A673 (cell line): ENCODE measurements at regions not wholly inside any gene's neighbourhood (a gene's known extent, or its start where the extent isn't known, plus 50 kb on each side); places are given as distances from the start of the nearest gene placed in this dataset.

Experiments
- CTCF ChIP-seq: fragments of 300-800, 200-600 bp; sonication (generic); conservative IDR thresholded peaks from 2 replicates; pipeline ENCODE4 v1.5.1; 2017; ENCODE audit warnings: low read depth, mild to moderate bottlenecking, antibody characterized with exemption, low read length, moderate library complexity, mixed read lengths
- EZH2 ChIP-seq: fragments of 200-600 bp; sonication (generic); IDR thresholded peaks from 2 replicates; pipeline ENCODE4 v1.6.1; 2017; ENCODE audit warnings: borderline replicate concordance, low read depth, mild to moderate bottlenecking, mixed read lengths, antibody characterized with exemption, low read length; ENCODE audit not compliant: poor library complexity, severe bottlenecking

- TF ChIP-seq CTCF (no peak), EZH2 (no peak)
Measured at GRCh38 chr11:112511271-112511670, 250.6 kb upstream of the PLET1 start.
